ENCODE measurements at regions not wholly inside any gene's neighbourhood (a gene's known extent, or its start where the extent isn't known, plus 50 kb on each side); places are given as distances from the start of the nearest gene placed in this dataset.

DNA sequence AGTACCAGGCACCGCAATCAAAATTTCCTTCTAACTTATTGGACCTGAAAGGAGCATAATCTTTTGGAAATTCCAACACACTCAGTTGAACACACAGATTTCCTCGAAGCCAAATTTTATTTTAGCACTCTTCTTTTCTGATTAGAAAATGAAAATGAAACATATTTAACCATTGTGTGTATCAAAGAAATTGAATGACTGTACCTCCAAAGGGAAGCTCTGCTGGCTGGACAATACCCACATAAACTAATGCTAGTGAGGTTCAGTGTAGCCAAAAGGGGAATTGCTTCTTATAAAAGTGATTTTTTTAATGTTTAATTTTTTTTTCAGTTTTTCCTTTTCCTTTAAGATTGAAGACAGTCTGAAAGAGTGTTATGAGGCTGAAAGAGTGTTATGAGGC is 239.6 kb upstream of the NREP start:
- Histone ChIP-seq H3K27ac (no peak overlapping the region), H3K4me3 (no peak overlapping the region), H3K4me1 (replicated peaks in 1 of 2) (no peaks in the 10 kb centered on the region)
- in situ Hi-C loops (cut with MboI; ENCODE audit: low pct_unique_long_range_greater_than_20kb in 2 of 9, low sequenced_read_pairs in 9 of 9, unreplicated experiment in 9 of 9) = no loop called here
- no peak for ATAC-seq (replicated peaks in 6 of 8)
- 50 to 100% (median 76%) methylated on average over 2 of the region's 2 CpGs for WGBS, 10 experiments

DNA sequence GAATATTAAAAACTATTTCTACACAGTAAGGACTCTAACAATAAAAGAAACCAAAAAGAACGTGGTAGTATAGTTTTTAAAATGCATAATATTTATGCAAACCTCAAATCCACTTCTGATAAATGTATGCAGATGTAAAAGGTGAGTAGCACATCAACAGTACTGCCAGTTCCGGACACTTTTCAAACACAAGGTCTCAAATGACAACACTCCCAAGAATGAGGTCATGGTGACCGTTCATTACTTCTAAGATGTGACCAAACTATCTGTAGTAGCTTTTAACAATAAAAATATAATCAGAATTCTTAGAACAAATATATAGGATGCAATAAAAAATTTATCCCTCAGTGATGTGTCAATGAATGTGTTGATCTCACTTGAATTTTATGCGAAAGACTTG is 238.7 kb upstream of the NREP start:
- in situ Hi-C loops (cut with MboI; ENCODE audit: low pct_unique_long_range_greater_than_20kb in 2 of 9, low sequenced_read_pairs in 9 of 9, unreplicated experiment in 9 of 9) = no loop called here
- H3K4me1 ChIP-seq (replicated peaks in 1 of 2) = no peaks in the 10 kb centered on the region
- H3K27ac ChIP-seq = no peak overlapping the region
- 50 to 95% (median 86%) methylated on average over 2 to 4 of the region's 4 CpGs for WGBS, 10 experiments
- no peak overlapping the region for H3K4me3 ChIP-seq
- ATAC-seq (replicated peaks in 6 of 8) = no peak

DNA sequence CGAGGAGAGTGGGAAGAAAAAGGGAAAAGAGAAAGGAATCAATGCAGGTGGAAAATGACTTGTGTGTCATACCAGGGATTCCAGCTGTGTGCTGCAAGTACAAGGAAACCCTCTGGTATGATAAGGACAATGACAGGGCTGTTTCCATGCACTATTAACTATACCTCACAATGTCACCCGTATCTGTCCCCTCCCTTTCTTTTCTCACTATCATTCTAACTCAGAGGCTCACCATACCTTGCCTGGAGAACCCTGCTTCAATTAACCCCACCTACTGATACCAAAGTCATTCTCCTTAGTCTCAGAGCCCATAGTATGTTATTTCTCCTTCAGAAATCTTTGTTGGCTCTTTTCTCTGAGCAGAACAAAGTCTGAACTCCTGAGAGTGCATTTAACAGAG is 236.2 kb upstream of the NREP start:
- no peak for ATAC-seq (replicated peaks in 6 of 8)
- Histone ChIP-seq H3K4me1 (replicated peaks in 1 of 2) (no peaks in the 10 kb centered on the region), H3K27ac (no peak overlapping the region), H3K4me3 (no peak overlapping the region)
- in situ Hi-C loops (cut with MboI; ENCODE audit: low pct_unique_long_range_greater_than_20kb in 2 of 9, low sequenced_read_pairs in 9 of 9, unreplicated experiment in 9 of 9) = no loop called here
- 18 to 100% (median 60%) methylated on average over 1 to 2 of the region's 2 CpGs; no CpG with 5 or more reads in 3 of the 10 experiments for WGBS, 10 experiments

DNA sequence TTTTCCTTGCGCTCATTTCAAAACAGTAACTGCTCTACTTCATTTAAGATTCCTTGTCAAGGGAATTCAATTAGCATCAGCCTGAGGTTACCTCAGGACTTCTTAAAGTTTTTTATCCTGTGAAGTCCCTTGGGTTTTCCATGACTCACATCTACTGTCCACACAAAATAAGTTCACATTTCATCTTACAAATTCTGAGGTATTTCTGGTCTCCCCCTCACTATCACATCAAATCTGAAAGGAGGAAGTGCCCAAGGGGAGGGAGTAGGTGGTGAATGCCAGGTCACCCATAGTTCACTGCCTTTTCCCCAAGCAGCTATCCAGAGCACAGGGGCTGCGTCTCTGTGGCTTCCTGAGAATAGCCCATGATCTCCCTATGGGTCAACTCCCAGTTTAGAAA is 227.1 kb upstream of the NREP start:
- Histone ChIP-seq H3K4me3 (no peak overlapping the region), H3K4me1 (replicated peaks in 1 of 2) (no peaks in the 10 kb centered on the region), H3K27ac (no peak overlapping the region)
- WGBS, 10 experiments = 0 to 100% (median 84%) methylated on average over 1 to 2 of the region's 2 CpGs
- in situ Hi-C loops (cut with MboI; ENCODE audit: low pct_unique_long_range_greater_than_20kb in 2 of 9, low sequenced_read_pairs in 9 of 9, unreplicated experiment in 9 of 9) = no loop called here
- ATAC-seq (replicated peaks in 6 of 8) = peak in 5 of 8 experiments; percentile 10 to 98 (median 95)

DNA sequence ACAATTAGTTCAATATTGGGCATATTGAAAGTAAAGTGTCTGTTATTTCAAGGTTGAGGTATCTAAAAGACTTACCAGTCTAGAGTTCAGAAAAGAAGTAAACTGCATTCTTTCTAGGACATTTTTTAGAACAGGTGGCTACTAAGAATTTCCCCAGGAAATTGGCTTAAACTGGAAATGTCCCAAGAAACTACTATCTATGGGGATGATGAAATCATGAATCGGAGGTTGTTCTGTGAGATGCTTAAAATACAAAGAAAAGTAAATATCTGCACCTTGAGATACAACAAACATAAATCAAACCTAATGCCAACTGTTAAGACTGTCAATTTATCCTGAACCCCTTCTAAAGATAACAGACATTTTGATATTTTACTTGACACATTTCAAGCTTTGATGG is 226.5 kb upstream of the NREP start:
- no peak for ATAC-seq (replicated peaks in 6 of 8)
- Histone ChIP-seq H3K4me1 (replicated peaks in 1 of 2) (no peaks in the 10 kb centered on the region), H3K4me3 (no peak overlapping the region), H3K27ac (no peak overlapping the region)
- WGBS, 10 experiments = 43 to 100% (median 83%) methylated on average over 1 of the region's 1 CpG; no CpG with 5 or more reads in 1 of the 10 experiments
- in situ Hi-C loops (cut with MboI; ENCODE audit: low pct_unique_long_range_greater_than_20kb in 2 of 9, low sequenced_read_pairs in 9 of 9, unreplicated experiment in 9 of 9) = no loop called here

DNA sequence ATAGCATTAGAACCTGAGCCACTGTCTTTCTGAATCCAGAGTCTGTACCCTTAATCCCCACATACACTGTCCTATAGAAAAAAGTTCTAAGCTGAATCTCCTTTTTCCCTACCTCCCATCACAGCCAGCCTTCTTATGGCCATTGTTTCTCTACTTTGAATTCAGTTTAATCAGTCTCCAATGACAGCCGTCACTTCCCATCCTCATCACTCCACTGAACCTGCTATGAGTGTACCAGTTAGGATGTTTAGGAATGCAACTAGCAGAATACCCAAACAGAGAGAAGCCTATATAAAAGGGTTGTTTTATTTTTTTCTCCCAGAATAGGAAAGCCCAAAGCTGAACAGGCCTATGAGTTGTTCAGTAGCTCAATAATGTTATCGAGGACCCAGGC is 220.4 kb upstream of the NREP start:
- 33 to 100% (median 85%) methylated on average over 1 to 2 of the region's 2 CpGs; no CpG with 5 or more reads in 2 of the 10 experiments for WGBS, 10 experiments
- Histone ChIP-seq H3K4me3 (no peak overlapping the region), H3K27ac (no peak overlapping the region), H3K4me1 (replicated peaks in 1 of 2) (peaks cover 0 to 6% of the 10 kb centered on the region in 2 donors)
- no peak for ATAC-seq (replicated peaks in 6 of 8)
- in situ Hi-C loops (cut with MboI; ENCODE audit: low pct_unique_long_range_greater_than_20kb in 2 of 9, low sequenced_read_pairs in 9 of 9, unreplicated experiment in 9 of 9) = no loop called here

DNA sequence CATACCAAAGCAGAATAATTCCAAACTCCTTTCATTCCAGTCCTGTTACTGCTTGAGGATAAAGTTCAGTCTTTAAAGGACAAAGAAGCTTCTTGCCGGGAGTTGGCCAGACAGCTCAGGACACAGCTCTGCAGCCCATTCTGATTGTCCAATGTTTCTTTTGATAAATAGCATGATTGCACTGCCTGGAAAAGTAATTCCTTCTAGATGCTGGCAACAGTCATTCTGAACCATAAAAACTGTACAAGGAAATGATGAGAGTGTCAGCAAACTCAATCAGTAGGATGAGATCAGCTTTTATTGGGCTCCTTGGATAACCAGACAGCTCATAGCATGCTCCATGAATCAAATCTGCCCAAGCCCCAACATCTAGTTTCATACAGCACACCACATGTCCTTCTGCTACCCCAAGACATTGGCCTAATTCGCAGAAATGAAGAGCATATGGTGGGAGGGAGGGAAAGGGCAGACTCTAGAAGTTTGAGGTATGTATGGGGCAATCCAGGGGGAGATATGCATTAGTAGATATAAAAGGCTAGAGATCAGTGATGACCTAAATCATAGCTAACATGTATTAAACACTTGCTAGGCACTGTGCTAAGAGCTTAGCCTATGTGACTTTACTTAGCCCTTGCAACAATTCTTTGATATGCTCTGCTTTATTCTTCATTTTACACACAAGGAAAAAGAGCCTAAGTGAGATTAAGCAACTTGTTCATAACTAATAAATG is 219.9 kb upstream of the NREP start:
- 0 to 86% (median 67%) methylated on average over 1 to 2 of the region's 2 CpGs for WGBS, 10 experiments
- Histone ChIP-seq H3K27ac (no peak overlapping the region), H3K4me1 (replicated peaks in 1 of 2) (peaks cover 0 to 6% of the 10 kb centered on the region in 2 donors), H3K4me3 (peak overlapping the region in 1 of 5 donors; percentile 24)
- in situ Hi-C loops (cut with MboI; ENCODE audit: low pct_unique_long_range_greater_than_20kb in 2 of 9, low sequenced_read_pairs in 9 of 9, unreplicated experiment in 9 of 9) = no loop called here
- ATAC-seq (replicated peaks in 6 of 8) = peak in 7 of 8 experiments; percentile 31 to 92 (median 84)

DNA sequence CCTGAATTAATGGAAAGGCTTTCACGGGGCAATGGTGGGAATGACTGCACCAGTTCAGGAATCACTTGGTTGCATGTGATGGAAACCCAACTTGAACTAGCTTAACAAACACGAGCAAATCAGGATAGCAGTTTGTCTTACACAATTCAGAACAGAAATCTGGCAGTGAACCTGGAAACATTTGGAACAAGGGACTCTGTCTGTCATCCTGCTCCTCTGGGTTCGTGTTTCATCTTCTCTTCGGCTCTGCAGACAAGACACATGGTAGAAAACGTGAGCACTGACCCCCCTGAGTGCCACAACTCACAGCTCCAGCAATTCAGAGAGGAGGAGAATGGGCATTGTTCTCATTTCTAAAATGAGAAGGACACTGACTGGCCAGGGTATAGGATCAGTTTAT is 218.1 kb upstream of the NREP start:
- ATAC-seq (replicated peaks in 6 of 8) = no peak
- WGBS, 10 experiments = 0 to 86% (median 70%) methylated on average over 1 to 5 of the region's 5 CpGs; no CpG with 5 or more reads in 3 of the 10 experiments

DNA sequence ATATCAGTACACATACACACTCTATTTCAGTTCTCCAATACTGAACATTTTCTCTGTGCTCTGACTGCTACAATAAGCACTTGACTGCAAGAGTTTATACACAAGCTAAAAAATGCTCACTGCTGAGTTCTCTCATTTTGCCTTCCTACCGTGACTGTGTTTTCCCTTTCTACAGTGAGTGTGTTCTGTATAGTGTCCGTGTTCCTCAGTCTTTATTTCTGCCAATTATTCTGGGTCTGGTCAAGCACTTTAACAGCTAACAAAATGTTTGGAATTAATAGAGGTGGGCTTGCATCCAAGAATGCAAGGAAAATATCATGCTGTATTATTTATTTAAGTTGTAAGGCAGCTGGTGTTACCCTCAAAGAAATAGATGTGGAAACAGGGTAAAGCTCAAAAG is 217.0 kb upstream of the NREP start:
- no peak for ATAC-seq (replicated peaks in 6 of 8)
- peaks cover 0 to 6% of the 10 kb centered on the region in 2 donors for H3K4me1 ChIP-seq (replicated peaks in 1 of 2)
- H3K4me3 ChIP-seq = no peak overlapping the region
- no peak overlapping the region for H3K27ac ChIP-seq
- in situ Hi-C loops (cut with MboI; ENCODE audit: low pct_unique_long_range_greater_than_20kb in 2 of 9, low sequenced_read_pairs in 9 of 9, unreplicated experiment in 9 of 9) = no loop called here
- WGBS, 10 experiments = 0 to 100% (median 73%) methylated on average over 1 to 2 of the region's 2 CpGs; no CpG with 5 or more reads in 3 of the 10 experiments

More for the DNA sequence above, 218.1 kb upstream of the NREP start:
- Histone ChIP-seq H3K27ac (no peak overlapping the region), H3K4me3 (peak overlapping the region in 1 of 5 donors; percentile 24), H3K4me1 (replicated peaks in 1 of 2) (peaks cover 0 to 6% of the 10 kb centered on the region in 2 donors)
- in situ Hi-C loops (cut with MboI; ENCODE audit: low pct_unique_long_range_greater_than_20kb in 2 of 9, low sequenced_read_pairs in 9 of 9, unreplicated experiment in 9 of 9) = no loop called here

DNA sequence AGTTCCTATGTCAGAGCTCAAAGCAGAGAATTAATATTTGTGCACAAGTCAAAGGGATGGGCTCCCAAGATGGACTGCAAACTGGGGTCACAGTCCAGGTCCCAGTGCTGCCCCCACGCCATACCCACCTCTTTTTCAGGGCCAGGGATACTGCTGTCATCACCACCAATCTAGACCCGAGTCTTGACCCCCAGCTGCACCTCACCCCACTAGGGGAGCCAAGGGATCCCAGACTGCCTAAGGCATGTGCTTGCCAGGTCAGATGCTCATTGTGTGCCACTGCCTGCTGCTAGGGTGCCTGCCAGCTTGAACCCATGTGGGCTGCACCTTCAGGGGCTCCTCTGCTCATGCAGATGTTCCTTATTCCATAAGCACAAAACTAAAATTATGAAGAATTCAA is 215.6 kb upstream of the NREP start:
- ATAC-seq (replicated peaks in 6 of 8) = no peak
- in situ Hi-C loops (cut with MboI; ENCODE audit: low pct_unique_long_range_greater_than_20kb in 2 of 9, low sequenced_read_pairs in 9 of 9, unreplicated experiment in 9 of 9) = no loop called here
- Histone ChIP-seq H3K4me1 (replicated peaks in 1 of 2) (peaks cover 0 to 6% of the 10 kb centered on the region in 2 donors), H3K4me3 (no peak overlapping the region), H3K27ac (no peak overlapping the region)
- WGBS, 10 experiments = 28 to 100% (median 79%) methylated on average over 1 to 2 of the region's 2 CpGs; no CpG with 5 or more reads in 7 of the 10 experiments

DNA sequence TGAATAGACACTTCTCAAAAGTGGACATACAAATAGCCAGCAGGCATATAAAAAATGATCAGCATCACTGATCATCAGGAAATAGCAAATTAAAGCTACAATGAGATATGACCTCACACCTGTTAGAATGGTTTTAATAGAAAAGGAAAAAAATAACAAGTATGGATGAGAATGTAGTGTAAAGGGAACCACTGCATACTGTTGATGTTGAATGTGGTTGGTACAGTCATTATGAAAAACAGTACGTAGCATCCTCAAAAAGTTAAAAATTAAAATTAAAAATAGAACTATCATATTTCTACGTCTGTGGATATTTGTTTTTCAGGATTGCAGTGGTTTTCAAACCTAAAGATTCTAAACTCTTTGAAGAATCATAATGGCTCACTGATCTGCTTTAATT is 215.1 kb upstream of the NREP start:
- H3K4me3 ChIP-seq = no peak overlapping the region
- in situ Hi-C loops (cut with MboI; ENCODE audit: low pct_unique_long_range_greater_than_20kb in 2 of 9, low sequenced_read_pairs in 9 of 9, unreplicated experiment in 9 of 9) = no loop called here
- WGBS, 10 experiments = 54 to 100% (median 90%) methylated on average over 1 to 2 of the region's 2 CpGs; no CpG with 5 or more reads in 1 of the 10 experiments
- H3K27ac ChIP-seq = no peak overlapping the region
- ATAC-seq (replicated peaks in 6 of 8) = no peak
- H3K4me1 ChIP-seq (replicated peaks in 1 of 2) = peaks cover 0 to 6% of the 10 kb centered on the region in 2 donors

DNA sequence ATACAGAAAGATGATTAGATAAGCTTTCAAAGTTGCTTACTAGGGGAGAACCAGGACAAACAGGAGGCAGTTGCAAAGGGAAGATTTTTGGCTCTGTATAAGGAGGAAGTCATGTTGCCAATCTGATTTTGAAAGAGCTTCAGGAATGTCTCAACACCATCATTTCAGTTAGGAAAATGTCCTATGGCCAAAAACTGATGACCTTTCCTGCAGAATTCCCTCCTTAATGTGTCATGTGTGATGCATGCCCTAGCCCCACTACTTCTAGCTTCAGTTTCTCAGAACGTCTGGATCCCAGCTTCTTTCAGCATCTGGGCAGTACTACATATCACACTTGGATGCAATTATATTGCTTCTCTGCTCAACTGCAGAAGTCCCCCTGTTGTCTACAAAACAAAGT is 211.5 kb upstream of the NREP start:
- in situ Hi-C loops (cut with MboI; ENCODE audit: low pct_unique_long_range_greater_than_20kb in 2 of 9, low sequenced_read_pairs in 9 of 9, unreplicated experiment in 9 of 9) = no loop called here
- Histone ChIP-seq H3K27ac (no peak overlapping the region), H3K4me1 (replicated peaks in 1 of 2) (no peaks in the 10 kb centered on the region), H3K4me3 (no peak overlapping the region)
- ATAC-seq (replicated peaks in 6 of 8) = no peak
- 0 to 83% (median 33%) methylated on average over 1 of the region's 1 CpG; no CpG with 5 or more reads in 5 of the 10 experiments for WGBS, 10 experiments

DNA sequence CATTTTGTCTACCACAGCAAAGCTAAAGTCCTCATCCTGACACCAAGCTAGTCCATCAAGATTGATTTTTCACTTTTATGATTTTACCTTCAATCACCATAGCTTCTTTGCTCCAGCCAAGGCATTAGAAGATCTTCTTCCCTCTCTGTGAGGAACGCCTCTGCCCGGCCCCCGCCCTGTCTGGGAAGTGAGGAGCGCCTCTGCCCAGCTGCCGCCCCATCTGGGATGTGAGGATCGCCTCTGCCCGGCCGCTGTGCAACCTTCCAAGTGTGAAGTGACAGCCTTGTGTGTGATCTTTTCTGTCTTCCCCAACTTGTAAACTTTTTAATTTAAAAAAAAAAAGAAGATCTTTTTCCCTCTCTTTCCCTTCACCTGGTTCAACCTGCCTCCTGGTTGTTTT is 210.5 kb upstream of the NREP start:
- H3K4me3 ChIP-seq = no peak overlapping the region
- no peak overlapping the region for H3K27ac ChIP-seq
- no peak for ATAC-seq (replicated peaks in 6 of 8)
- H3K4me1 ChIP-seq (replicated peaks in 1 of 2) = no peaks in the 10 kb centered on the region
- WGBS, 10 experiments = 80 to 100% (median 95%) methylated on average over 2 to 7 of the region's 8 CpGs; no CpG with 5 or more reads in 4 of the 10 experiments
- in situ Hi-C loops (cut with MboI; ENCODE audit: low pct_unique_long_range_greater_than_20kb in 2 of 9, low sequenced_read_pairs in 9 of 9, unreplicated experiment in 9 of 9) = no loop called here

DNA sequence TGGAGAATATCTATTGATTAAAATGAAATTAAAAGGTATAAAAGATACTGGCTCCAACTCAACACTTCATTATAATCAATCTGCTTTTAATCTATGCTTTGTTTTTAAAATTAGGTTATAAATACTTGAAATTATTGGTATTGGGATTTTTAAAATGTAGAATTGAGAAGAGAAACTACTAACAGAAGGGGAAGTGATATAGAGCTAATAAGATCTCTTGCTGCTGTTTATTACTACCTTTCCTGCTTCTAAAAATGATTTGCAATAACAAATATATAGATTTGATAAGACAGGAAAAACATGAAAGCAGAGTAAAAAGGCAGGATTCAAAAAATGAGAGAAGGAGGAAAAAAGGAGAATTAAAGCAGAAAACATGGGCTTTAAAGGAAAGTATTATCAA is 209.3 kb upstream of the NREP start:
- ATAC-seq (replicated peaks in 6 of 8) = no peak
- Histone ChIP-seq H3K4me3 (no peak overlapping the region), H3K27ac (no peak overlapping the region), H3K4me1 (replicated peaks in 1 of 2) (no peaks in the 10 kb centered on the region)
- in situ Hi-C loops (cut with MboI; ENCODE audit: low pct_unique_long_range_greater_than_20kb in 2 of 9, low sequenced_read_pairs in 9 of 9, unreplicated experiment in 9 of 9) = no loop called here
